Endodermal cell (in vitro differentiated cells): ENCODE measurements at regions not wholly inside any gene's neighbourhood (a gene's known extent, or its start where the extent isn't known, plus 50 kb on each side); places are given as distances from the start of the nearest gene placed in this dataset.

Experiments
- DNase-seq: peaks from one replicate; pipeline ENCODE4 v3.0.0-alpha.2; 2017
- H3K27ac ChIP-seq: 2 replicates; pipeline ENCODE4 v1.5.1; 2013; ENCODE audit warnings: mild to moderate bottlenecking, low read depth, low read length, moderate library complexity
- H3K27me3 ChIP-seq: 2 replicates; pipeline ENCODE4 v1.6.1; 2013; ENCODE audit warnings: mild to moderate bottlenecking, low read length, moderate library complexity; ENCODE audit not compliant: insufficient read depth, control insufficient read depth, poor library complexity, severe bottlenecking
- H3K36me3 ChIP-seq: 2 replicates; pipeline ENCODE4 v1.7.0; 2013; ENCODE audit warnings: mild to moderate bottlenecking, low read length, moderate library complexity; ENCODE audit not compliant: control insufficient read depth, insufficient read depth
- H3K4me1 ChIP-seq: one replicate; pipeline ENCODE4 v1.7.0; 2013; ENCODE audit warnings: low read length; ENCODE audit not compliant: control insufficient read depth, insufficient read depth
- H3K4me3 ChIP-seq: 2 replicates; pipeline ENCODE4 v1.5.1; 2013; ENCODE audit warnings: mild to moderate bottlenecking, low read length, moderate library complexity
- H3K9ac ChIP-seq: 2 replicates; pipeline ENCODE4 v1.6.1; 2013; ENCODE audit warnings: mild to moderate bottlenecking, low read length, moderate library complexity; ENCODE audit not compliant: poor library complexity, severe bottlenecking; ENCODE audit errors: extremely low read depth
- H3K9me3 ChIP-seq: 2 replicates; pipeline ENCODE4 v1.6.1; 2013; ENCODE audit warnings: mild to moderate bottlenecking, low read length, moderate library complexity; ENCODE audit not compliant: control insufficient read depth
- H3K27ac Mint-ChIP-seq: 2 replicates; pipeline ENCODE4 v1.8.0; 2020; ENCODE audit warnings: mixed read lengths
- H3K27me3 Mint-ChIP-seq: 2 replicates; pipeline ENCODE4 v1.8.0; 2021; ENCODE audit warnings: mild to moderate bottlenecking, mixed read lengths; ENCODE audit not compliant: insufficient read depth
- H3K36me3 Mint-ChIP-seq: 2 replicates; pipeline ENCODE4 v1.8.0; 2020; ENCODE audit warnings: low read depth, mixed read lengths
- H3K4me1 Mint-ChIP-seq: 2 replicates; pipeline ENCODE4 v1.8.0; 2020; ENCODE audit warnings: mixed read lengths
- H3K4me3 Mint-ChIP-seq: 2 replicates; pipeline ENCODE4 v1.8.0; 2020; ENCODE audit warnings: mild to moderate bottlenecking, moderate library complexity, mixed read lengths
- H3K9me3 Mint-ChIP-seq: 2 replicates; pipeline ENCODE4 v1.8.0; 2020; ENCODE audit warnings: mild to moderate bottlenecking, mixed read lengths
- CTCF ChIP-seq: fragments of 200-600 bp; sonication (generic); conservative IDR thresholded peaks from 2 replicates; pipeline ENCODE4 v1.5.0; 2021; ENCODE audit warnings: antibody characterized with exemption, mild to moderate bottlenecking
- WGBS, 2 experiments: methylation state at CpG; one replicate each; pipeline versions ENCODE4 v1.1.5 to v1.1.7; 2013; ENCODE audit warnings: missing lambda C conversion rate in 2 of 2, mixed read lengths in 1 of 2; ENCODE audit not compliant: insufficient coverage in 1 of 2, insufficient read length in 1 of 2; 5-methylcytosine and 5-hydroxymethylcytosine counted together

GRCh38 chr12:84594157-84594556 is 318.4 kb downstream of the SLC6A15 start:
- Mint-ChIP-seq H3K4me3 (no peak overlapping the region), H3K27me3 (no peaks in the 10 kb centered on the region), H3K36me3 (no peaks in the 10 kb centered on the region), H3K27ac (no peak overlapping the region), H3K9me3 (no peaks in the 10 kb centered on the region), H3K4me1 (no peaks in the 10 kb centered on the region)
- TF ChIP-seq CTCF: no peak
- WGBS, 2 experiments: 84 to 97% methylated on average over 4 to 6 of the region's 6 CpGs
- DNase-seq: no peak
- Histone ChIP-seq H3K9ac (no peak overlapping the region), H3K4me3 (no peak overlapping the region), H3K9me3 (no peaks in the 10 kb centered on the region), H3K27ac (no peak overlapping the region), H3K36me3 (no peaks in the 10 kb centered on the region), H3K4me1 (no peaks in the 10 kb centered on the region), H3K27me3 (no peaks in the 10 kb centered on the region)

GRCh38 chr12:84585776-84586395 is 326.7 kb downstream of the SLC6A15 start:
- H3K27ac Mint-ChIP-seq: no peak overlapping the region
- Histone ChIP-seq H3K9ac (no peak overlapping the region), H3K27me3 (no peaks in the 10 kb centered on the region), H3K36me3 (no peaks in the 10 kb centered on the region), H3K4me1 (no peaks in the 10 kb centered on the region), H3K9me3 (no peaks in the 10 kb centered on the region), H3K27ac (no peak overlapping the region), H3K4me3 (no peak overlapping the region)
- DNase-seq: no peak
- H3K4me1 Mint-ChIP-seq: no peaks in the 10 kb centered on the region
- 79 to 87% methylated on average over 5 of the region's 5 CpGs for WGBS, 2 experiments
- no peak overlapping the region for H3K4me3 Mint-ChIP-seq
- no peaks in the 10 kb centered on the region for H3K9me3 Mint-ChIP-seq
- no peaks in the 10 kb centered on the region for H3K36me3 Mint-ChIP-seq
- TF ChIP-seq CTCF: no peak
- H3K27me3 Mint-ChIP-seq: no peaks in the 10 kb centered on the region

GRCh38 chr12:84572196-84572595 is 340.4 kb downstream of the SLC6A15 start:
- no peak overlapping the region for H3K4me3 Mint-ChIP-seq
- no peak overlapping the region for H3K27ac ChIP-seq
- DNase-seq: no peak
- no peaks in the 10 kb centered on the region for H3K4me1 ChIP-seq
- H3K36me3 Mint-ChIP-seq: no peaks in the 10 kb centered on the region
- H3K9ac ChIP-seq: no peak overlapping the region
- H3K27ac Mint-ChIP-seq: no peak overlapping the region
- H3K9me3 Mint-ChIP-seq: peaks cover 8% of the 10 kb centered on the region
- H3K4me3 ChIP-seq: no peak overlapping the region
- TF ChIP-seq CTCF: no peak
- WGBS, 2 experiments: 65% methylated on average over 3 of the region's 3 CpGs; no CpG with 5 or more reads in 1 of the 2 experiments
- H3K4me1 Mint-ChIP-seq: no peaks in the 10 kb centered on the region
- H3K36me3 ChIP-seq: no peaks in the 10 kb centered on the region
- no peaks in the 10 kb centered on the region for H3K27me3 ChIP-seq
- no peaks in the 10 kb centered on the region for H3K27me3 Mint-ChIP-seq
- no peaks in the 10 kb centered on the region for H3K9me3 ChIP-seq
